OCI-LY3 (cell line): ENCODE measurements at regions not wholly inside any gene's neighbourhood (a gene's known extent, or its start where the extent isn't known, plus 50 kb on each side); places are given as distances from the start of the nearest gene placed in this dataset.

Experiments used
- H2AFZ ChIP-seq: fragments of 200-600, 300-600 bp; shearing (Covaris generic); 2 replicates; pipeline ENCODE4 v1.6.0; 2014; ENCODE audit warnings: antibody characterized with exemption, low read depth, low read length
- H3K27ac ChIP-seq: fragments of 200-600, 300-600 bp; sonication (generic); 2 replicates; pipeline ENCODE4 v1.5.1; 2014; ENCODE audit warnings: mild to moderate bottlenecking, low read length, moderate library complexity, mixed read lengths
- H3K27me3 ChIP-seq: fragments of 200-600, 300-600 bp; sonication (generic); 2 replicates; pipeline ENCODE4 v1.6.1; 2014; ENCODE audit warnings: low read depth, low read length, mixed read lengths
- H3K36me3 ChIP-seq: fragments of 200-600, 300-600 bp; sonication (generic); replicated peaks from 2 replicates; pipeline ENCODE3; 2014; ENCODE audit warnings: low read depth, low read length, mixed read lengths
- H3K4me1 ChIP-seq: fragments of 300-600, 200-600 bp; sonication (generic); 2 replicates; pipeline ENCODE4 v1.6.1; 2014; ENCODE audit warnings: low read length, mixed read lengths
- H3K4me2 ChIP-seq: fragments of 200-600, 300-600 bp; sonication (generic); 2 replicates; pipeline ENCODE4 v1.6.1; 2014; ENCODE audit warnings: low read length, mixed read lengths
- H3K4me3 ChIP-seq: fragments of 300-600, 200-600 bp; sonication (generic); 2 replicates; pipeline ENCODE4 v1.5.1; 2014; ENCODE audit warnings: antibody characterized with exemption, mild to moderate bottlenecking, low read length, moderate library complexity
- H3K79me2 ChIP-seq: fragments of 300-600, 200-600 bp; shearing (Covaris generic); 2 replicates; pipeline ENCODE4 v1.6.1; 2014; ENCODE audit warnings: mild to moderate bottlenecking, low read length, mixed read lengths
- H3K9ac ChIP-seq: fragments of 300-600, 200-600 bp; shearing (Covaris generic); 2 replicates; pipeline ENCODE4 v1.6.0; 2014; ENCODE audit warnings: mild to moderate bottlenecking, low read length, moderate library complexity
- H3K9me3 ChIP-seq: fragments of 200-600, 300-600 bp; shearing (Covaris generic); 2 replicates; pipeline ENCODE4 v1.6.1; 2014; ENCODE audit warnings: low read length, mixed read lengths; ENCODE audit not compliant: insufficient read depth
- H4K20me1 ChIP-seq: fragments of 200-600, 300-600 bp; sonication (generic); 2 replicates; pipeline ENCODE4 v1.6.1; 2016; ENCODE audit warnings: low read length, mixed read lengths; ENCODE audit not compliant: insufficient read depth
- EZH2phosphoT487 ChIP-seq: fragments of 200-600 bp; shearing (Covaris generic); IDR thresholded peaks from 2 replicates; pipeline ENCODE4 v1.6.1; 2018; ENCODE audit warnings: antibody characterized with exemption, mixed run types, low read depth
- TF ChIP-seq, protein P1 (sequence below): fragments of 200-600, 300-600 bp; sonication (generic); IDR thresholded peaks from 2 replicates; pipeline ENCODE4 v1.5.1; 2014; ENCODE audit warnings: antibody characterized with exemption, low read length, low read depth

DNA sequence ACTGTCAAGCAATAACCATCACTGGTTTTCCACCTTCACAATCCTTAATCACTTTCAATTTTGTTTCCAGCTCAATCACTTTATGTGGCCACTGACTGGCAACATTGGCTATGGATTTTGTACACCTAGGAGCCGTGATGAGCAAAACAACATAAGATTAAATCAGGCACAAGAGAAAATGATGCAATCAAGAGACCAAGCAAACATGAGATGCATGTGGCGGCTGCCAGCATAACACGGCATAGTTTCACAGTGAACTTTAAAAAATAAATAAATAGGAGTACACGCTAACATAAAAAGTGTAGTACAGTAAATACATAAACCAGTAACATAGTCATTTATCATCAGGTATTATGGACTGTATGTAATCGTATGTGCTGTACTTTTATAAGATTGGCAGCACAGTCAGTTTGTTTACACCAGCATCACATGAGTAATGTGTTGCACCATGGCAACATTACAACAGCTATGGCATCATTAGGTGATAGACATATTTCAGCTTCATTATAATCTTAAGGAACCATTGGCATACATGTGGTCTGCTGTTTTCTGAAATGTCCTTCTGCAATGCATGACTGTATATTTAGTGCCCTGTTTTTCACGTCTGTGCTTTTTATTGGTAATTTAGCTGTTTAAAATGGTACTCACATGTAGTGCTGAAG, 83.3 kb upstream of the PRDM11 start:
- H4K20me1 ChIP-seq: no peaks in the 10 kb centered on the region
- H3K4me2 ChIP-seq: no peak overlapping the region
- H3K27me3 ChIP-seq: no peaks in the 10 kb centered on the region
- no peaks in the 10 kb centered on the region for H3K9me3 ChIP-seq
- H3K27ac ChIP-seq: no peak overlapping the region
- no peaks in the 10 kb centered on the region for H3K4me1 ChIP-seq
- no peak overlapping the region for H3K4me3 ChIP-seq
- H2AFZ ChIP-seq: no peak overlapping the region
- H3K36me3 ChIP-seq: peaks cover 3% of the 10 kb centered on the region
- H3K9ac ChIP-seq: no peak overlapping the region
- no peaks in the 10 kb centered on the region for H3K79me2 ChIP-seq
- TF ChIP-seq EZH2phosphoT487: no peak
- TF ChIP-seq, protein P1, sequence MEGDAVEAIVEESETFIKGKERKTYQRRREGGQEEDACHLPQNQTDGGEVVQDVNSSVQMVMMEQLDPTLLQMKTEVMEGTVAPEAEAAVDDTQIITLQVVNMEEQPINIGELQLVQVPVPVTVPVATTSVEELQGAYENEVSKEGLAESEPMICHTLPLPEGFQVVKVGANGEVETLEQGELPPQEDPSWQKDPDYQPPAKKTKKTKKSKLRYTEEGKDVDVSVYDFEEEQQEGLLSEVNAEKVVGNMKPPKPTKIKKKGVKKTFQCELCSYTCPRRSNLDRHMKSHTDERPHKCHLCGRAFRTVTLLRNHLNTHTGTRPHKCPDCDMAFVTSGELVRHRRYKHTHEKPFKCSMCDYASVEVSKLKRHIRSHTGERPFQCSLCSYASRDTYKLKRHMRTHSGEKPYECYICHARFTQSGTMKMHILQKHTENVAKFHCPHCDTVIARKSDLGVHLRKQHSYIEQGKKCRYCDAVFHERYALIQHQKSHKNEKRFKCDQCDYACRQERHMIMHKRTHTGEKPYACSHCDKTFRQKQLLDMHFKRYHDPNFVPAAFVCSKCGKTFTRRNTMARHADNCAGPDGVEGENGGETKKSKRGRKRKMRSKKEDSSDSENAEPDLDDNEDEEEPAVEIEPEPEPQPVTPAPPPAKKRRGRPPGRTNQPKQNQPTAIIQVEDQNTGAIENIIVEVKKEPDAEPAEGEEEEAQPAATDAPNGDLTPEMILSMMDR: no peak

DNA sequence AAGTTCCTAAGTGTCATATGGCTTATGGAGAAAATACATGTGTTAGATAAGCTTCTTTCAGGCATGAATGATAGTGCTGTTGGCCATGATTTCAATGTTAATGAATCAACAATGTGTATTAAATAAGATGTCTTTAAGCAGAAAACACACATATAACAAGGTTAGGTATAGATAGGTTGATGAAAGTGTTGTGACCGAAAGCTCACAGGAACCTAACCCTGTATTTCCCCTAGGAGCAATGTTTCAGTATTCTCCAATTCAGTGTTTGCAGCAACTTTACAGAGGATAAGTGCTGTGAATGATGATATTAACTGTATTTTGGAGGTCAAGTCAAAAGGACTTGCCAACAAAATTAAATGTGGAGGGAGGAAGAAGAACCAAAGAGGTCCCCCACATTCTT, 82.8 kb upstream of the PRDM11 start:
- H3K9me3 ChIP-seq: no peaks in the 10 kb centered on the region
- TF ChIP-seq, protein P1: no peak
- no peak for TF ChIP-seq EZH2phosphoT487
- H3K27ac ChIP-seq: no peak overlapping the region
- no peaks in the 10 kb centered on the region for H3K27me3 ChIP-seq
- no peak overlapping the region for H3K9ac ChIP-seq
- no peaks in the 10 kb centered on the region for H3K79me2 ChIP-seq
- H3K4me1 ChIP-seq: no peaks in the 10 kb centered on the region
- peaks cover 3% of the 10 kb centered on the region for H3K36me3 ChIP-seq
- no peaks in the 10 kb centered on the region for H4K20me1 ChIP-seq
- no peak overlapping the region for H3K4me2 ChIP-seq
- no peak overlapping the region for H3K4me3 ChIP-seq
- no peak overlapping the region for H2AFZ ChIP-seq

DNA sequence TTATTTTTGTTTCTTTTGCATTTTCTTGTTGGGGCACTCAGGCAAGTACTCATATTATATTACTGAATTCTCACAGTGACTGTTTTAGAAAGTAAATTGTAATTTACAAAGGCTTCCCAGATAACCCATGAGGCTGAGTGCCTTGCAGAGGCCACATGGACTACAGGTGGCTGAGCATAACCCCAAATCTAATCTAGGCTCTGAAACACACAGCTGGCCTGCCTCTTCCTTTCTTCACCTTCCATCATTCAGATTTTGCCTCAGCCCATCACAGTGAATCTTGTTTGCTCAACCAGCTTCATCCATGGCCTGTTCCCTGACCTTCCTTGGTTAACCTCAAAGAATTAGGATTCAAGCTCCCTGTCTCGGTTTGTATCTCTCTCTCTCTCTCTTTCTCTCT, 78.5 kb upstream of the PRDM11 start:
- Histone ChIP-seq H2AFZ (no peak overlapping the region), H3K36me3 (peaks cover 3% of the 10 kb centered on the region), H3K4me2 (no peak overlapping the region), H3K9ac (no peak overlapping the region), H3K9me3 (no peaks in the 10 kb centered on the region), H3K27ac (no peak overlapping the region), H4K20me1 (no peaks in the 10 kb centered on the region), H3K4me1 (no peaks in the 10 kb centered on the region), H3K4me3 (no peak overlapping the region), H3K79me2 (no peaks in the 10 kb centered on the region), H3K27me3 (no peaks in the 10 kb centered on the region)
- TF ChIP-seq EZH2phosphoT487: no peak
- TF ChIP-seq, protein P1: no peak

DNA sequence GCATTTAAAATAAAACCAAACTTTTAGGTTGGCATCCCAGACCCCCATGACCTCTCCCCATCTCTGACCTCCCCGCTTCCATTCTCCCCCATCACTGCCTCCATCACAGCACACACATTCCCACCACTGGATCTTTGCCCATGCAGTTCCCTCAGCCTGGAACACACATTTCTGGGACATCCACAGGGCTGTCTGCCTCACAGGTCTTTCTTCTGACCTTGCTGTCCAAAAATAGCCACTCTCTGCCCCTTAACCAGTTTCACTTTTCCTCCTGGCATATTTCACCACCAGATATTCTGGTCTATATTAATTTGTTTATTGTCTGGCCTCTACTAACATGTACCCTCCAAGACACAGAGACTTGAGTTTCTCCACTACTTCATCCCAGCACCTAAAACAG, 75.2 kb upstream of the PRDM11 start:
- H3K36me3 ChIP-seq: no peaks in the 10 kb centered on the region
- no peaks in the 10 kb centered on the region for H3K9me3 ChIP-seq
- no peak overlapping the region for H3K9ac ChIP-seq
- H3K27ac ChIP-seq: no peak overlapping the region
- H3K4me1 ChIP-seq: no peaks in the 10 kb centered on the region
- H2AFZ ChIP-seq: no peak overlapping the region
- no peaks in the 10 kb centered on the region for H3K27me3 ChIP-seq
- no peak overlapping the region for H3K4me3 ChIP-seq
- H3K4me2 ChIP-seq: no peak overlapping the region
- no peaks in the 10 kb centered on the region for H4K20me1 ChIP-seq
- no peaks in the 10 kb centered on the region for H3K79me2 ChIP-seq
- no peak for TF ChIP-seq EZH2phosphoT487
- TF ChIP-seq, protein P1: no peak
